SU-DHL-6 (cell line): ENCODE measurements at regions not wholly inside any gene's neighbourhood (a gene's known extent, or its start where the extent isn't known, plus 50 kb on each side); places are given as distances from the start of the nearest gene placed in this dataset.

ENCODE experiments used
- H2AFZ ChIP-seq: fragments of 200-600 bp; sonication (generic); 2 replicates; pipeline ENCODE4 v1.6.1; 2014; ENCODE audit warnings: low read depth, mild to moderate bottlenecking, moderate library complexity, mixed read lengths, antibody characterized with exemption, low read length; ENCODE audit not compliant: severe bottlenecking
- H3F3A ChIP-seq: fragments of 200-600 bp; shearing (Covaris generic); 2 replicates; pipeline ENCODE4 v1.6.0; 2016; ENCODE audit warnings: antibody characterized with exemption, mild to moderate bottlenecking; ENCODE audit not compliant: insufficient read depth
- H3K27ac ChIP-seq: fragments of 200-600 bp; sonication (generic); 2 replicates; pipeline ENCODE4 v1.5.1; 2016; ENCODE audit warnings: low read depth, mild to moderate bottlenecking, low read length, moderate library complexity, mixed read lengths
- H3K27me3 ChIP-seq: fragments of 200-600 bp; sonication (generic), shearing (Covaris generic); 2 replicates; pipeline ENCODE4 v1.6.0; 2014; ENCODE audit warnings: mild to moderate bottlenecking, low read length
- H3K36me3 ChIP-seq: fragments of 200-600 bp; sonication (generic); 2 replicates; pipeline ENCODE4 v1.6.1; 2014; ENCODE audit warnings: mild to moderate bottlenecking, low read length, mixed read lengths
- H3K4me2 ChIP-seq: fragments of 300-600, 200-600 bp; shearing (Covaris generic), sonication (generic); 2 replicates; pipeline ENCODE4 v1.6.0; 2014; ENCODE audit warnings: low read length, low read depth, mild to moderate bottlenecking; ENCODE audit not compliant: poor library complexity, severe bottlenecking
- H3K4me3 ChIP-seq: fragments of 200-600 bp; sonication (generic); 2 replicates; pipeline ENCODE4 v1.5.1; 2014; ENCODE audit warnings: antibody characterized with exemption, low read length, mild to moderate bottlenecking, mixed read lengths; ENCODE audit not compliant: insufficient read depth, poor library complexity, severe bottlenecking
- H3K79me2 ChIP-seq: fragments of 200-600 bp; sonication (generic); 2 replicates; pipeline ENCODE4 v1.6.1; 2014; ENCODE audit warnings: mild to moderate bottlenecking, low read length, moderate library complexity; ENCODE audit not compliant: insufficient read depth
- H3K9ac ChIP-seq: fragments of 200-600 bp; sonication (generic); 2 replicates; pipeline ENCODE4 v1.7.0; 2014; ENCODE audit warnings: mild to moderate bottlenecking, low read length
- H3K9me2 ChIP-seq: fragments of 200-600 bp; sonication (generic); replicated peaks from 2 replicates; pipeline ENCODE4 v1.6.1; 2014; ENCODE audit warnings: low read length; ENCODE audit not compliant: insufficient read depth
- H3K9me3 ChIP-seq: fragments of 200-600 bp; sonication (generic); 2 replicates; pipeline ENCODE4 v1.6.1; 2014; ENCODE audit warnings: low read length, mixed read lengths; ENCODE audit not compliant: insufficient read depth
- H4K20me1 ChIP-seq: fragments of 200-600 bp; sonication (generic); 2 replicates; pipeline ENCODE4 v1.6.1; 2014; ENCODE audit warnings: low read depth, mild to moderate bottlenecking, antibody characterized with exemption, low read length, moderate library complexity, mixed read lengths
- CTCF ChIP-seq: fragments of 200-600 bp; sonication (generic); IDR thresholded peaks from one replicate; pipeline ENCODE4 v1.5.1; 2017; ENCODE audit warnings: antibody characterized with exemption, mild to moderate bottlenecking, low read length, moderate library complexity; ENCODE audit not compliant: insufficient read depth, poor library complexity, severe bottlenecking
- EZH2phosphoT487 ChIP-seq: fragments of 200-600 bp; sonication (generic), shearing (Covaris generic); conservative IDR thresholded peaks from 2 replicates; pipeline ENCODE4 v1.6.1; 2018; ENCODE audit warnings: mild to moderate bottlenecking, antibody characterized with exemption, low read length, moderate library complexity, mixed read lengths

GRCh38 chr11:119829402-119829801 lies 100.4 kb upstream of the NECTIN1 start:
- H4K20me1 ChIP-seq: no peaks in the 10 kb centered on the region
- H3K79me2 ChIP-seq: no peaks in the 10 kb centered on the region
- no peaks in the 10 kb centered on the region for H3K36me3 ChIP-seq
- H3K4me3 ChIP-seq: no peak overlapping the region
- H3K27ac ChIP-seq: no peak overlapping the region
- TF ChIP-seq EZH2phosphoT487 (no peak), CTCF (no peak)
- no peak overlapping the region for H2AFZ ChIP-seq
- no peaks in the 10 kb centered on the region for H3K9me2 ChIP-seq
- H3K4me2 ChIP-seq: no peak overlapping the region
- H3F3A ChIP-seq: no peaks in the 10 kb centered on the region
- no peaks in the 10 kb centered on the region for H3K9me3 ChIP-seq
- no peak overlapping the region for H3K9ac ChIP-seq
- no peaks in the 10 kb centered on the region for H3K27me3 ChIP-seq

- H3K27ac ChIP-seq: no peak overlapping the region
- H3K4me2 ChIP-seq: no peak overlapping the region
- no peaks in the 10 kb centered on the region for H3K79me2 ChIP-seq
- no peaks in the 10 kb centered on the region for H3F3A ChIP-seq
- no peak overlapping the region for H2AFZ ChIP-seq
- TF ChIP-seq CTCF (no peak), EZH2phosphoT487 (no peak)
- no peaks in the 10 kb centered on the region for H3K36me3 ChIP-seq
- no peaks in the 10 kb centered on the region for H3K27me3 ChIP-seq
- H3K9me2 ChIP-seq: no peaks in the 10 kb centered on the region
- no peaks in the 10 kb centered on the region for H3K9me3 ChIP-seq
- no peaks in the 10 kb centered on the region for H4K20me1 ChIP-seq
- no peak overlapping the region for H3K9ac ChIP-seq
- no peak overlapping the region for H3K4me3 ChIP-seq
Measured at GRCh38 chr11:119828819-119829218, 99.8 kb upstream of the NECTIN1 start.

GRCh38 chr11:119828006-119828405 lies 99.0 kb upstream of the NECTIN1 start:
- no peak for TF ChIP-seq EZH2phosphoT487
- TF ChIP-seq CTCF: no peak
- H3K4me2 ChIP-seq: no peak overlapping the region
- H3K27me3 ChIP-seq: no peaks in the 10 kb centered on the region
- H3K9ac ChIP-seq: no peak overlapping the region
- H3K9me3 ChIP-seq: no peaks in the 10 kb centered on the region
- H2AFZ ChIP-seq: no peak overlapping the region
- H3K36me3 ChIP-seq: no peaks in the 10 kb centered on the region
- no peak overlapping the region for H3K4me3 ChIP-seq
- no peak overlapping the region for H3K27ac ChIP-seq
- no peaks in the 10 kb centered on the region for H3F3A ChIP-seq
- H3K79me2 ChIP-seq: no peaks in the 10 kb centered on the region
- H3K9me2 ChIP-seq: no peaks in the 10 kb centered on the region
- no peaks in the 10 kb centered on the region for H4K20me1 ChIP-seq
